ENCODE measurements at regions not wholly inside any gene's neighbourhood (a gene's known extent, or its start where the extent isn't known, plus 50 kb on each side); places are given as distances from the start of the nearest gene placed in this dataset.

DNA sequence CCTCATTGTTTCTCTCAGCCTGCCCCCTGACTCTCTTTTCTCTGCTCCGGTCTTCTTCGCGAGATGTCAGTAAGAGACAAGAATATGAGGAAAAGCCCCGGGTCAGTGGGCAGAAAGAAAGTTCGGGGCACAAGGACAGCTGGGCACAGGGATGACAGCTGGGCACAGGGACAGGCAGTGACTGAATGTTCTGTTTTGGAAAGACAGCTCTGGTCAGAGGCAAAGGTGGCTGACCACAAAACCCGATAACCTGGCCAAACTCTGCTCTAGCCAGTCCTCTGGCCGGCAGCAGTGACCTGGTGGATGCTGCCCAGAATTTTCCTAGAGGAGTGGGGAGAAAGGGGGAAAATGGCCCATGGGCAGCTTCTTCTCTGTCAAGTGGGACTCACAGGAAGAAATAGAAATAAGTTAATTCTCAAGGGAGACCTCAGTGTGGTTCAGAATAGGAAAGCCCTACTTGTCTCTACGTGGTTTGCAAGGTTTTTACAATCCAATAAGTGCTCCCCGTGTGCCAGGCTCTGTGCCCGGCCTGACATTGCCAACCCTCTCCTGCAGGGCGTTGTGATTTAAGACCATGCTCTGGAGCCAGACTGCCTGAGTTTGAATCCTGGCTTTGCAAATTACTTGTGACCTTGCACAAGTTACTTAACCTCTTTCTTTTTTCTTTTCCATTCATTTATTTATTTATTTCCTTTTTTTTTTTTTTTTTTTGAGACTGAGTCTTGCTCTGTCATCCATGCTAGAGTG is 110.6 kb upstream of the ZNF716 start:
- TF ChIP-seq, protein P1, sequence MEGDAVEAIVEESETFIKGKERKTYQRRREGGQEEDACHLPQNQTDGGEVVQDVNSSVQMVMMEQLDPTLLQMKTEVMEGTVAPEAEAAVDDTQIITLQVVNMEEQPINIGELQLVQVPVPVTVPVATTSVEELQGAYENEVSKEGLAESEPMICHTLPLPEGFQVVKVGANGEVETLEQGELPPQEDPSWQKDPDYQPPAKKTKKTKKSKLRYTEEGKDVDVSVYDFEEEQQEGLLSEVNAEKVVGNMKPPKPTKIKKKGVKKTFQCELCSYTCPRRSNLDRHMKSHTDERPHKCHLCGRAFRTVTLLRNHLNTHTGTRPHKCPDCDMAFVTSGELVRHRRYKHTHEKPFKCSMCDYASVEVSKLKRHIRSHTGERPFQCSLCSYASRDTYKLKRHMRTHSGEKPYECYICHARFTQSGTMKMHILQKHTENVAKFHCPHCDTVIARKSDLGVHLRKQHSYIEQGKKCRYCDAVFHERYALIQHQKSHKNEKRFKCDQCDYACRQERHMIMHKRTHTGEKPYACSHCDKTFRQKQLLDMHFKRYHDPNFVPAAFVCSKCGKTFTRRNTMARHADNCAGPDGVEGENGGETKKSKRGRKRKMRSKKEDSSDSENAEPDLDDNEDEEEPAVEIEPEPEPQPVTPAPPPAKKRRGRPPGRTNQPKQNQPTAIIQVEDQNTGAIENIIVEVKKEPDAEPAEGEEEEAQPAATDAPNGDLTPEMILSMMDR (conservative IDR thresholded peaks at IDR 0.05 in 1 of 2, IDR thresholded peaks at IDR 0.05 in 1 of 2; ENCODE audit: extremely low read depth in 1 of 2, insufficient read depth in 1 of 2, low read depth in 1 of 2, low read length in 2 of 2) = no peak
- TF ChIP-seq EZH2 (IDR thresholded peaks at IDR 0.05; ENCODE audit: borderline replicate concordance, low read length) = no peak

Measured in mammary epithelial cell (primary cell).